ENCODE measurements at regions not wholly inside any gene's neighbourhood (a gene's known extent, or its start where the extent isn't known, plus 50 kb on each side); places are given as distances from the start of the nearest gene placed in this dataset.

DNA sequence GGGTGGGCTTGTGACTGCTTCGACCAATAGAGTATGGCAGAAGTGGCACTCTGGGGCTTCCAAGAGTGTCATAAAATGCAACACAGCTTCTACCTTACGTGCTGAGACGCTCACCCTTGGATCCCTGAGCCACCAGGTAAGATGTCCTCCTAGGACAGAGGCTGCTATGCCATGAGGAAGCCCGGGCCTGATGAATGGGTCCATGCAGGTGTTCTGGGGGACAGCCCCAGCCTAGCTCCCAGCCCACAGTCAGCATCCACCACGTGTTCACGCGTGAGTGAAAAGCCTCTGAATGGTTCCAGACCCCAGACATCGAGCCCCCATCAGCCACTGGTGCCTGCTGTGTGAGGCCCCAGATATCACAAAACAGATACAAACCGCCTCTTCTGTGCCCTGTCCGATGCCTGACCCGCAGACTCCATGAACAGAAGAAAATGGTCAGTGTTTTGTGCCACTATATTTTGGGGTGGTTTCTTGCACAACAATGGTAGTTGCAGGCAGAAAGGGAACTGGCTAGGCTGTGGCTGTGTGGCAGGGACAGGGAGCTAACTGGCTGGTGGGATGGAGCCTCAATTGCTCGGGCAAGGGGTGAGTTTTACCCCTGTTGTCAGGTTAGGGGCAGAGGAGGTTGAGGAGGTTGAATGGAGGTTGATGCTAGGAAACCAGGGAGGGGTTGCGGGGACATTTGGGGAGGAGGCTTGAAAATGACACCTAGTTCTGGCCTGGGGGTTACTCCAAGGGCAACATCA lies 92.2 kb downstream of the LINGO1 start:
- no peak for DNase-seq

DNA sequence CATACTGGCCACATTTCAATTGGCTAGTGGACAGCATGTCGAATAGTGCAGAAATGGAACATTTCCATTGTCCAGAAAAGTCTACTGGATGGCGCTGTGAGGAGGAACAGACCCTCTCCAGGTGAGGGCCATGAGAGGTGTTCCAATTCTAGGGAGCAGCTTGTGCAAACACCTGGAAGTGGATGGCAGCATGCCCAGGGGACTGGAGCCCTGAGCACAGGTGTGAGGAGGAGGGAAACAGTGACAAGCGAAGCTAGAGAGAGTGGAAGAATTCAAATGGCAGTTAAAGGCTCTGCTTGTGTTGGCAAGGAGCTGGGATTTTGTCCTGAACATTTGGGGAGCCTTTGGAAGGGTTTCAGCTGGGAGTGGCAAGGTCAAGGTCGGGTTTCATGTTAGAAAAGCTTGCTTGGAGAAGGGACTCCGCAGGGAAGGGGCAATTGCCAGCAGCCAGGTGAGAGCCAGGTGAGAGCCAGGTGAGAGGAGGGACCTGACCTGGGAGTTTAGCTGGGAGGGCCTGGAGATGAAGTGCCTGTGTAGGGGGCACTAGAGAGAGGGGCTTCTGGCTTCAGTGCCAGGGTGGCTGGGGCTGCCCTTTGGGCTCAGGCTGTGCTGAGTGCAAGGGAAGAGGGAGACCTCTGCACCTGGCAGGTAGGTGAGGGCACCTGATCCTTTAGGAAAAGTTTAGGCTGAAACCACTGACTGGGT lies 93.8 kb downstream of the LINGO1 start:
- DNase-seq: no peak

DNA sequence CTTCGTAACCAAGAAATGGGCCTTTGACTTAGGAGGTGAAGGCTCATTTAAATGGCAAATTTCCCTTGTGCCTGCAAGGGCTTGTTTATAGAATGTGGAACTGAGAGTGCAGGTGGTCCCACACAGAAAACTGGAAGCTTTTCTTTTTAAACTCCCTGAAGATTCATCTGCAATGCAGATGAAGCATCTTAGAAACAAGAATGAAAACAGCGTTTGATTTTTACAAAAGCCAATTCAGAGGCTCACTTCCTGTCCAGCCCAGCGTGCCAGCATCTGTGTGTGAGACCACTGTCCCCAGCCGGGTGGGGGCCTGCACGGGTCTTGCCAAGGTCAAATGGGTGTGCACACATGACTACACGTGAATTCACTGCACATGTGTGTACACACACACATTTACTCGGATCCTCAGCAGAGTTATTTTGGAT lies 94.7 kb downstream of the LINGO1 start:
- no peak for DNase-seq

DNA sequence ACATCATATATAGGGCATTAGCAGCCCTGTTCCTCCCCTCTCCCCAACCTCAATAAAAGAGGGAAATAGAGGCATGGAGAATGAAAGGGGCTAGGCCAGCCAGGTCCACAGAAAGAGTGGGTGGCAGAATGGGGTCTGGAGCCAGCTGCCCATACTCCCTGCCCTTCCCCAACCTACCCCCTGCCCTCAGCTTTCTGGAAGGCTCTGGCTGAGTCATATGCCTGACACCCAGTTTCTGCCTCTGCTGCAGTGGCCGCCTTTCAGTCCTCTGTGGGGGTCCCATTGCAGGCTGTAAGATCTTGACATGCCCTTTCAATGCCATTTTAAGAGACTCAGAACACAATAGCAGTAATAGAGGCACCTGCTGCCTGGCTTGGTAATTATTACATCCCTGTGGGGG lies 95.7 kb downstream of the LINGO1 start:
- no peak for DNase-seq

DNA sequence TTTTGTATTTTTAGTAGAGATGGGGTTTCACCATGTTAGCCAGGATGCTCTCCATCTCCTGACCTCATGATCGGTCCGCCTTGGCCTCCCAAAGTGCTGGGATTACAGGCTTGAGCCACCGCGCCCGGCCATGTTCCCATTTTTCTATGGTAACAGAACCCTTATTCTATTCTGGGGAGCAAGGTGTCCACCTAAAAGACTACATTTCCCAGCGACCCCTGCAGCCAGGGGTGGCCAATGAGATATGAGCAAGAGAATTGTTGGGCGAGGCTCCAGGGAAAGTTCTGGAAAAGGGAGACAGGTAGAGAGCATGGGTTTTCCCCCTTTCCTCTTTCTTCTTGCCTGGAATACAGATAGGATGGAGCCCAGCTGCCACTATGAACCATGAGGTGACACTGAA lies 96.9 kb downstream of the LINGO1 start:
- no peak for DNase-seq

All from T1000 (cell line).